ENCODE measurements at regions not wholly inside any gene's neighbourhood (a gene's known extent, or its start where the extent isn't known, plus 50 kb on each side); places are given as distances from the start of the nearest gene placed in this dataset.

GRCh38 chr13:97582170-97582569, 148.2 kb downstream of the RAP2A start:
- POLR2A ChIA-PET, result interaction anchor here (0.7 kb wide), 1 partner anchor 180 kb away, joined by 3 read pairs; no protein-coding TSS in a partner anchor
- no peak for ATAC-seq
- CTCF ChIA-PET, result interaction anchor here (0.7 to 1.0 kb wide), 2 partner anchors 9 to 49 kb away, joined by 3 read pairs; no protein-coding TSS in a partner anchor
- Mint-ChIP-seq H3K4me1 (no peaks in the 10 kb centered on the region), H3K4me3 (no peak overlapping the region), H3K27ac (no peak overlapping the region), H3K9me3 (peaks cover 15% of the 10 kb centered on the region), H3K36me3 (no peaks in the 10 kb centered on the region), H3K27me3 (ENCODE audit: low read depth) (no peaks in the 10 kb centered on the region)
- DNase-seq (ENCODE audit: low spot score), result no peak
- TF ChIP-seq ZNF263 (CRISPR knock-in tag; IDR thresholded peaks at IDR 0.05; ENCODE audit: low read depth) (no peak), ZNF671 (CRISPR knock-in tag; IDR thresholded peaks at IDR 0.05) (no peak), TEAD1 (CRISPR knock-in tag; IDR thresholded peaks at IDR 0.05) (no peak), IRF2 (CRISPR knock-in tag; IDR thresholded peaks at IDR 0.05; ENCODE audit: borderline replicate concordance, low read depth) (no peak), JUN (CRISPR knock-in tag; IDR thresholded peaks at IDR 0.05) (no peak)
- TF ChIP-seq, protein P1, sequence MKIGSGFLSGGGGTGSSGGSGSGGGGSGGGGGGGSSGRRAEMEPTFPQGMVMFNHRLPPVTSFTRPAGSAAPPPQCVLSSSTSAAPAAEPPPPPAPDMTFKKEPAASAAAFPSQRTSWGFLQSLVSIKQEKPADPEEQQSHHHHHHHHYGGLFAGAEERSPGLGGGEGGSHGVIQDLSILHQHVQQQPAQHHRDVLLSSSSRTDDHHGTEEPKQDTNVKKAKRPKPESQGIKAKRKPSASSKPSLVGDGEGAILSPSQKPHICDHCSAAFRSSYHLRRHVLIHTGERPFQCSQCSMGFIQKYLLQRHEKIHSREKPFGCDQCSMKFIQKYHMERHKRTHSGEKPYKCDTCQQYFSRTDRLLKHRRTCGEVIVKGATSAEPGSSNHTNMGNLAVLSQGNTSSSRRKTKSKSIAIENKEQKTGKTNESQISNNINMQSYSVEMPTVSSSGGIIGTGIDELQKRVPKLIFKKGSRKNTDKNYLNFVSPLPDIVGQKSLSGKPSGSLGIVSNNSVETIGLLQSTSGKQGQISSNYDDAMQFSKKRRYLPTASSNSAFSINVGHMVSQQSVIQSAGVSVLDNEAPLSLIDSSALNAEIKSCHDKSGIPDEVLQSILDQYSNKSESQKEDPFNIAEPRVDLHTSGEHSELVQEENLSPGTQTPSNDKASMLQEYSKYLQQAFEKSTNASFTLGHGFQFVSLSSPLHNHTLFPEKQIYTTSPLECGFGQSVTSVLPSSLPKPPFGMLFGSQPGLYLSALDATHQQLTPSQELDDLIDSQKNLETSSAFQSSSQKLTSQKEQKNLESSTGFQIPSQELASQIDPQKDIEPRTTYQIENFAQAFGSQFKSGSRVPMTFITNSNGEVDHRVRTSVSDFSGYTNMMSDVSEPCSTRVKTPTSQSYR (CRISPR knock-in tag; IDR thresholded peaks at IDR 0.05), result no peak

DNA sequence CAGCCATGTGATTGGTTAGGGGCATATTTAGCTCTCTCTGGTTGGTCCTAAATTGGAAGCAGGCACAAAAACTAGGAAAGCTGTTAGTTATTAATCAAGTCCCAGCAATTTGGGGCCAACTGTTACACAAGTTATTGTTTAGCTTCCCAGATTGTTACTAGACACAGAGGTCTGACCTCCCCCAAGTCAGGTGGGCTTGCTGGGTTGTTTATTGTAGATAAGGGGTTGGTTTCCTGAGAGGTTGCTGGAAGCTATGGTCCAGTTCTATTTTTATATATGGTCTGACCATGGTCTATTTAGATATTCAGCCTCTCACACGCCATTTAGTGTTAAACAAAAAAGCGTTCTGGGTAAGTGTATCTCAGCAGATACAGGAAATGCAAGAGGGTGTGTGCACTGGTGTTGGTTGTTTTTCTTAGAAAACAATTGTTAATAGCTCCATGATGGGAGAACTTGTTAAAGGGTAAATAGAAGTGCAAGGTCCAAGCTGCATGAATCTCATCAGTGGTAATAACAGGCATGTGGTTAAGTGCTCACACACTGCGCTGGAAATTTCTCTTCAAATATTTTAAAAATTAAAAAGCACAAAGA, 150.0 kb downstream of the RAP2A start:
- Mint-ChIP-seq H3K27me3 (ENCODE audit: low read depth) (no peaks in the 10 kb centered on the region), H3K4me3 (no peak overlapping the region), H3K27ac (no peak overlapping the region), H3K36me3 (no peaks in the 10 kb centered on the region), H3K9me3 (peaks cover 10% of the 10 kb centered on the region), H3K4me1 (no peaks in the 10 kb centered on the region)
- ATAC-seq (no peak), DNase-seq (ENCODE audit: low spot score) (no peak)
- TF ChIP-seq FOXJ3 (CRISPR knock-in tag; IDR thresholded peaks at IDR 0.05; ENCODE audit: borderline replicate concordance), result no peak
- no peak for TF ChIP-seq GTF2I (CRISPR knock-in tag; conservative IDR thresholded peaks at IDR 0.05)
- no peak for TF ChIP-seq ZNF317 (CRISPR knock-in tag; IDR thresholded peaks at IDR 0.05; ENCODE audit: borderline replicate concordance, low read depth)
- TF ChIP-seq NR3C1 (CRISPR knock-in tag; conservative IDR thresholded peaks at IDR 0.05; ENCODE audit: low read depth), result no peak
- TF ChIP-seq CREB1 (CRISPR knock-in tag; IDR thresholded peaks at IDR 0.05), result no peak
- CTCF ChIA-PET, result no interaction called here
- POLR2A ChIA-PET, result no interaction called here

GRCh38 chr13:97586941-97587340, 153.0 kb downstream of the RAP2A start:
- no peaks in the 10 kb centered on the region for H3K4me1 Mint-ChIP-seq
- no peaks in the 10 kb centered on the region for H3K27me3 Mint-ChIP-seq (ENCODE audit: low read depth)
- ChIA-PET CTCF (interaction anchor here (0.6 to 1.0 kb wide), 2 partner anchors 13 to 44 kb away, joined by 3 read pairs; no protein-coding TSS in a partner anchor), POLR2A (interaction anchor here (0.6 kb wide), 1 partner anchor 199 kb away, joined by 3 read pairs; no protein-coding TSS in a partner anchor)
- no peak for TF ChIP-seq CREB1 (CRISPR knock-in tag; IDR thresholded peaks at IDR 0.05)
- TF ChIP-seq FOXK1 (CRISPR knock-in tag; IDR thresholded peaks at IDR 0.05), result no peak
- no peak for TF ChIP-seq SP1 (CRISPR knock-in tag; conservative IDR thresholded peaks at IDR 0.05)
- TF ChIP-seq, protein P2, sequence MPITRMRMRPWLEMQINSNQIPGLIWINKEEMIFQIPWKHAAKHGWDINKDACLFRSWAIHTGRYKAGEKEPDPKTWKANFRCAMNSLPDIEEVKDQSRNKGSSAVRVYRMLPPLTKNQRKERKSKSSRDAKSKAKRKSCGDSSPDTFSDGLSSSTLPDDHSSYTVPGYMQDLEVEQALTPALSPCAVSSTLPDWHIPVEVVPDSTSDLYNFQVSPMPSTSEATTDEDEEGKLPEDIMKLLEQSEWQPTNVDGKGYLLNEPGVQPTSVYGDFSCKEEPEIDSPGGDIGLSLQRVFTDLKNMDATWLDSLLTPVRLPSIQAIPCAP (CRISPR knock-in tag; IDR thresholded peaks at IDR 0.05), result no peak
- H3K4me3 Mint-ChIP-seq, result no peak overlapping the region
- no peak overlapping the region for H3K27ac Mint-ChIP-seq
- ATAC-seq (no peak), DNase-seq (ENCODE audit: low spot score) (no peak)
- peaks cover 22% of the 10 kb centered on the region for H3K9me3 Mint-ChIP-seq
- H3K36me3 Mint-ChIP-seq, result no peaks in the 10 kb centered on the region

DNA sequence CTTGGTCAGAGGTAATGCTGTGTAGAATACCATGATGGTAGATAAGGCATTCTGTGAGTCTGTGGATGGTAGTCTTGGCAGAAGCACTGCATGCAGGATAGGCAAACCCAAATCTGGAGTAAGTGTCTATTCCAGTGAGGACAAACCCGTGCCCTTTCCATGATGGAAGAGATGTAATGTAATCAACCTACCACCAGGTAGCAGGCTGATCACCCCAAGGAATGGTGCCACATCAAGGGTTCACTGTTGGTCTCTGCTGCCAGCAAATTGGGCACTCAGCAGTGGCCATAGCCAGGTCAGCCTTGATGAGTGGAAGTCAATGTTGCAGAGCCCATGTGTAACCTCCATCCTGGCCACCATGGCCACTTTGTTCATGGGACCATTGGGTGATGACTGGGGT, 155.0 kb downstream of the RAP2A start:
- Mint-ChIP-seq H3K9me3 (peaks cover 24% of the 10 kb centered on the region), H3K27ac (no peak overlapping the region), H3K36me3 (no peaks in the 10 kb centered on the region), H3K4me1 (no peaks in the 10 kb centered on the region), H3K4me3 (no peak overlapping the region), H3K27me3 (ENCODE audit: low read depth) (no peaks in the 10 kb centered on the region; the same call in 1 of the 2 replicates)
- DNase-seq (ENCODE audit: low spot score), result no peak
- ChIA-PET CTCF (no interaction called here), POLR2A (no interaction called here)
- ATAC-seq, result 0 out of 2 replicates have a peak, but pooled peaks have one; percentile 18
- peak; percentile 25; the same call in 1 of the 2 replicates for TF ChIP-seq CTCF (IDR thresholded peaks at IDR 0.05)
- no peak for TF ChIP-seq MXD4 (CRISPR knock-in tag; IDR thresholded peaks at IDR 0.05; ENCODE audit: borderline replicate concordance)
